Activated CD8-positive, alpha-beta memory T cell treated with anti-CD3 and anti-CD28 coated beads for 48 hours (primary cell): ENCODE measurements at regions not wholly inside any gene's neighbourhood (a gene's known extent, or its start where the extent isn't known, plus 50 kb on each side); places are given as distances from the start of the nearest gene placed in this dataset.

ENCODE experiments used
- DNase-seq, 3 experiments: peaks; one replicate each; pipeline ENCODE4 v3.0.0-alpha.2; 2020; ENCODE audit warnings: low read depth in 2 of 3, low spot score in 2 of 3

- no peak for DNase-seq
These were observed 115.4 kb downstream of the AXIN2 start for GRCh38 chr17:65446043-65446442.

- DNase-seq: no peak
These were observed 117.4 kb downstream of the AXIN2 start for GRCh38 chr17:65444049-65444448.

- no peak for DNase-seq
These were observed 118.8 kb downstream of the AXIN2 start for GRCh38 chr17:65442691-65443090.

- DNase-seq: no peak
These were observed 119.2 kb downstream of the AXIN2 start for GRCh38 chr17:65442250-65442649.

- DNase-seq: no peak
These were observed 120.3 kb downstream of the AXIN2 start for GRCh38 chr17:65441053-65441605.

- DNase-seq: no peak
These were observed 122.6 kb downstream of the AXIN2 start for GRCh38 chr17:65438708-65439294.

GRCh38 chr17:65438173-65438572 is 123.3 kb downstream of the AXIN2 start:
- no peak for DNase-seq

GRCh38 chr17:65436871-65437270 is 124.6 kb downstream of the AXIN2 start:
- DNase-seq: no peak

- no peak for DNase-seq
These were observed 126.6 kb downstream of the AXIN2 start for GRCh38 chr17:65434878-65435277.

- no peak for DNase-seq
These were observed 127.2 kb downstream of the AXIN2 start for GRCh38 chr17:65434251-65434650.

GRCh38 chr17:65433592-65433991 is 127.9 kb downstream of the AXIN2 start:
- DNase-seq: no peak

GRCh38 chr17:65433157-65433556 is 128.3 kb downstream of the AXIN2 start:
- no peak for DNase-seq

- DNase-seq: no peak
These were observed 130.3 kb downstream of the AXIN2 start for GRCh38 chr17:65431116-65431515.

GRCh38 chr17:65430209-65430833 is 131.1 kb downstream of the AXIN2 start:
- no peak for DNase-seq

GRCh38 chr17:65423346-65424140 is 137.9 kb downstream of the AXIN2 start:
- DNase-seq: no peak

- no peak for DNase-seq
These were observed 142.8 kb downstream of the AXIN2 start for GRCh38 chr17:65418622-65419021.

GRCh38 chr17:65417406-65418221 is 143.8 kb downstream of the AXIN2 start:
- DNase-seq: no peak

GRCh38 chr17:65415991-65416390 is 145.5 kb downstream of the AXIN2 start:
- no peak for DNase-seq

GRCh38 chr17:65413390-65413789 is 148.1 kb downstream of the AXIN2 start:
- no peak for DNase-seq

GRCh38 chr17:65409381-65409780 is 152.1 kb downstream of the AXIN2 start:
- no peak for DNase-seq

GRCh38 chr17:65408050-65408449 is 153.4 kb downstream of the AXIN2 start:
- no peak for DNase-seq
